T-helper 2 cell treated with Interferon-gamma antibody and Interleukin-4, amounts not matched to agents 100 ng/mL and 5 ng/mL, for 36 hours (primary cell): ENCODE measurements at regions not wholly inside any gene's neighbourhood (a gene's known extent, or its start where the extent isn't known, plus 50 kb on each side); places are given as distances from the start of the nearest gene placed in this dataset.

Experiments used
- intact Hi-C: fragments of 100-400 bp; cut with micrococcal nuclease; formaldehyde crosslinking; loops from one replicate; pipeline ENCODE4 v1.15.1; 2023

- intact Hi-C loops = no loop called here
Observed at GRCh38 chr20:16945619-16946018, 197.5 kb downstream of the OTOR start.

- intact Hi-C loops = no loop called here
Observed at GRCh38 chr20:16946097-16946496, 197.9 kb downstream of the OTOR start.

- intact Hi-C loops = no loop called here
Observed at GRCh38 chr20:16947479-16947878, 199.3 kb downstream of the OTOR start.

GRCh38 chr20:16951876-16952275 is 203.7 kb downstream of the OTOR start:
- intact Hi-C loops = no loop called here

GRCh38 chr20:16952965-16953364 is 204.8 kb downstream of the OTOR start:
- intact Hi-C loops = no loop called here

GRCh38 chr20:16953858-16954257 is 205.7 kb downstream of the OTOR start:
- intact Hi-C loops = no loop called here

- intact Hi-C loops = no loop called here
Observed at GRCh38 chr20:16955462-16955861, 207.3 kb downstream of the OTOR start.

- intact Hi-C loops = no loop called here
Observed at GRCh38 chr20:16955971-16956370, 207.8 kb downstream of the OTOR start.

- intact Hi-C loops = no loop called here
Observed at GRCh38 chr20:16965401-16965800, 217.2 kb downstream of the OTOR start.

- intact Hi-C loops = no loop called here
Observed at GRCh38 chr20:16966276-16966880, 218.2 kb downstream of the OTOR start.

GRCh38 chr20:16968099-16968498 is 219.9 kb downstream of the OTOR start:
- intact Hi-C loops = no loop called here

- intact Hi-C loops = no loop called here
Observed at GRCh38 chr20:16970776-16971175, 222.6 kb downstream of the OTOR start.

- intact Hi-C loops = no loop called here
Observed at GRCh38 chr20:16974080-16974854, 226.1 kb downstream of the OTOR start.

- intact Hi-C loops = no loop called here
Observed at GRCh38 chr20:16974855-16975162, 226.7 kb downstream of the OTOR start.

- intact Hi-C loops = no loop called here
Observed at GRCh38 chr20:16975682-16976081, 227.5 kb downstream of the OTOR start.

GRCh38 chr20:16978497-16978896 is 230.3 kb downstream of the OTOR start:
- intact Hi-C loops = no loop called here

- intact Hi-C loops = no loop called here
Observed at GRCh38 chr20:16982091-16982726, 234.1 kb downstream of the OTOR start.

GRCh38 chr20:16984481-16984880 is 236.3 kb downstream of the OTOR start:
- intact Hi-C loops = no loop called here

- intact Hi-C loops = no loop called here
Observed at GRCh38 chr20:17003170-17003870, 223.5 kb upstream of the PCSK2 start.

- intact Hi-C loops = no loop called here
Observed at GRCh38 chr20:17010181-17010580, 216.7 kb upstream of the PCSK2 start.

GRCh38 chr20:17012546-17013226 is 214.2 kb upstream of the PCSK2 start:
- intact Hi-C loops = no loop called here

- intact Hi-C loops = no loop called here
Observed at GRCh38 chr20:17014217-17014616, 212.6 kb upstream of the PCSK2 start.
